ENCODE measurements at regions not wholly inside any gene's neighbourhood (a gene's known extent, or its start where the extent isn't known, plus 50 kb on each side); places are given as distances from the start of the nearest gene placed in this dataset.

DNA sequence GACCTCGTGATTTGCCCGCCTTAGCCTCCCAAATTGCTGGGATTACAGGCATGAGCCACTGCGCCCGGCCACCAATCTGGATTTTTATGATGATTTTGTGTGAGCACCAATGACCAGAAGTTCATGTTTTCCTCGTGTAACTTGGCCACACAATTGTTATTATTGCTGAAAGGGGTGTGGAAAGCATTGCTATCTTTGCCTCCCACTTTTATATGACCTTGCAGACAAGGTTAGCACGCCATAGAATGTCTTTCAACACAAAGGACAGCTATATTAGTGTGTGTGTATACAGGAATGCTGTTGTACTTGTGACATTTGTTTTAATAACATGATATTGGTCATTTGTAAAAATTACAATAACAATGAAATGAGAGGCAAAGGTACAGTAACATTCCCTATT, 155.0 kb upstream of the ERCC6L2 start:
- no peaks in the 10 kb centered on the region for H3K9me3 ChIP-seq
- H3K27me3 ChIP-seq, result no peaks in the 10 kb centered on the region
- peaks cover 0 to 6% (median 0%) of the 10 kb centered on the region in 4 donors for H3K4me1 ChIP-seq
- H3K27ac ChIP-seq, result no peak overlapping the region
- TF ChIP-seq EP300 (IDR thresholded peaks at IDR 0.05), result no peak
- TF ChIP-seq, protein P1, sequence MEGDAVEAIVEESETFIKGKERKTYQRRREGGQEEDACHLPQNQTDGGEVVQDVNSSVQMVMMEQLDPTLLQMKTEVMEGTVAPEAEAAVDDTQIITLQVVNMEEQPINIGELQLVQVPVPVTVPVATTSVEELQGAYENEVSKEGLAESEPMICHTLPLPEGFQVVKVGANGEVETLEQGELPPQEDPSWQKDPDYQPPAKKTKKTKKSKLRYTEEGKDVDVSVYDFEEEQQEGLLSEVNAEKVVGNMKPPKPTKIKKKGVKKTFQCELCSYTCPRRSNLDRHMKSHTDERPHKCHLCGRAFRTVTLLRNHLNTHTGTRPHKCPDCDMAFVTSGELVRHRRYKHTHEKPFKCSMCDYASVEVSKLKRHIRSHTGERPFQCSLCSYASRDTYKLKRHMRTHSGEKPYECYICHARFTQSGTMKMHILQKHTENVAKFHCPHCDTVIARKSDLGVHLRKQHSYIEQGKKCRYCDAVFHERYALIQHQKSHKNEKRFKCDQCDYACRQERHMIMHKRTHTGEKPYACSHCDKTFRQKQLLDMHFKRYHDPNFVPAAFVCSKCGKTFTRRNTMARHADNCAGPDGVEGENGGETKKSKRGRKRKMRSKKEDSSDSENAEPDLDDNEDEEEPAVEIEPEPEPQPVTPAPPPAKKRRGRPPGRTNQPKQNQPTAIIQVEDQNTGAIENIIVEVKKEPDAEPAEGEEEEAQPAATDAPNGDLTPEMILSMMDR (IDR thresholded peaks at IDR 0.05), result no peak
- no peak for TF ChIP-seq POLR2A (IDR thresholded peaks at IDR 0.05)
- no peak overlapping the region for H3K4me3 ChIP-seq
- no peaks in the 10 kb centered on the region for H3K36me3 ChIP-seq
- WGBS, 2 donors, result 77 to 81% methylated on average over 6 of the region's 6 CpGs
- DNase-seq (ENCODE audit: low spot score in 2 of 2), result no peak

DNA sequence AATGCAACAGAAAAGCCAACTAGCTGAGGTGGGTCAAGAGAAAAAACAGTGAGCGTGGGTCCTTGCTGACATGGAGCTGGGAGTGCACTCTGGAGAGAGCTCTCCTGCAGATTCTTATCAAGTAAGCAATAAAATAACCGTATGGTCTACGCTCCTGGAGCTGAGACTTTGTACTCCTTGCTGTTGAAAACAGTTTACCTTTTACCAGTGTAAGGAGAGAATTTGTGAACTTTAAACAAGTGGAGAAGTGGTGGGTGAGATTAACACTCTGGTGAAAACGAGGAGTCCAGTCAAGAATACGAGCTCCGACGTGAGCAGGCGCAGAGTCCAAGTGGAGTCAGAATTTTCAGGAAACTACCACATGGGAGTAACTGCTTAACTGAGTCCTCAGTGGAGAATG, 156.1 kb upstream of the ERCC6L2 start:
- no peak for DNase-seq (ENCODE audit: low spot score in 2 of 2)
- Histone ChIP-seq H3K4me3 (no peak overlapping the region), H3K4me1 (peaks cover 0 to 6% (median 0%) of the 10 kb centered on the region in 4 donors), H3K27me3 (no peaks in the 10 kb centered on the region), H3K36me3 (no peaks in the 10 kb centered on the region), H3K9me3 (peaks cover 0 to 8% (median 0%) of the 10 kb centered on the region in 4 donors), H3K27ac (no peak overlapping the region)
- TF ChIP-seq EP300 (IDR thresholded peaks at IDR 0.05), result no peak
- TF ChIP-seq POLR2A (IDR thresholded peaks at IDR 0.05), result no peak
- TF ChIP-seq, protein P1 (IDR thresholded peaks at IDR 0.05), result no peak
- WGBS, 2 donors, result 93% methylated on average over 8 of the region's 8 CpGs

GRCh38 chr9:95718263-95718662, 157.2 kb upstream of the ERCC6L2 start:
- H3K4me1 ChIP-seq, result peaks cover 0 to 6% (median 0%) of the 10 kb centered on the region in 4 donors
- DNase-seq (ENCODE audit: low spot score in 2 of 2), result no peak

DNA sequence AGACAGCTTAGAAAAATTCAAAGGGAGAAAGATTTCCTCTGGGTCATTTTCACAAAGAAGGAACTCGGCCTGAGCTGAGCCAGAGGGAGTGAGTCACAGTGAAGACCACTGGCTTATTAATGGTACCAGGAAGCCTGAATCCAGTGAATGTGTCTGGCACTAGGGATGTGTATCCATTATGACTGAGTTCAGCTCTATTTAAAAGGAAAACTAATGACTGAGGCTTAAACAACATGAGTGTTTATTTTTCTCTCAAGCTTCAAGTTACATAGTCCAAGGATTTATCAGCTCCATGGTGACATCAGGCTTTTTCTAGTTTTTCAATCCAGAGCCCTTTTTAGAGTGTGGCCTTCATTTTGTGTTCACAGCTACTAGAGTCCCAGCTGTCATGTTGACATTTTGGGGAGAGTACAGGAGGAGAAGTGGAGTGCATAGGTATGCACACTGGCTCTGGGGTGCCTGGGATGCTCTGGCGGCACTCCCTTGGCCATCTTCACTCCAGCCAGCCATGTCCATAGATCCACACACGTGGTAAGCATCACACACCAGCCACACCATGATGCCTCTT, 159.5 kb upstream of the ERCC6L2 start:
- Histone ChIP-seq H3K4me3 (no peak overlapping the region), H3K27me3 (no peaks in the 10 kb centered on the region), H3K36me3 (no peaks in the 10 kb centered on the region), H3K27ac (no peak overlapping the region), H3K9me3 (peaks cover 0 to 8% (median 0%) of the 10 kb centered on the region in 4 donors), H3K4me1 (no peaks in the 10 kb centered on the region)
- TF ChIP-seq EP300 (IDR thresholded peaks at IDR 0.05) (no peak), POLR2A (IDR thresholded peaks at IDR 0.05) (no peak)
- TF ChIP-seq, protein P1 (IDR thresholded peaks at IDR 0.05), result no peak
- WGBS, 2 donors, result 85 to 94% methylated on average over 3 of the region's 3 CpGs
- no peak for DNase-seq (ENCODE audit: low spot score in 2 of 2)

More at GRCh38 chr9:95718263-95718662, 157.2 kb upstream of the ERCC6L2 start:
- no peaks in the 10 kb centered on the region for H3K27me3 ChIP-seq
- TF ChIP-seq POLR2A (IDR thresholded peaks at IDR 0.05), result no peak
- no peak for TF ChIP-seq EP300 (IDR thresholded peaks at IDR 0.05)
- TF ChIP-seq, protein P1 (IDR thresholded peaks at IDR 0.05), result no peak
- H3K36me3 ChIP-seq, result no peaks in the 10 kb centered on the region
- no peak overlapping the region for H3K4me3 ChIP-seq
- peaks cover 0 to 8% (median 0%) of the 10 kb centered on the region in 4 donors for H3K9me3 ChIP-seq
- no peak overlapping the region for H3K27ac ChIP-seq

DNA sequence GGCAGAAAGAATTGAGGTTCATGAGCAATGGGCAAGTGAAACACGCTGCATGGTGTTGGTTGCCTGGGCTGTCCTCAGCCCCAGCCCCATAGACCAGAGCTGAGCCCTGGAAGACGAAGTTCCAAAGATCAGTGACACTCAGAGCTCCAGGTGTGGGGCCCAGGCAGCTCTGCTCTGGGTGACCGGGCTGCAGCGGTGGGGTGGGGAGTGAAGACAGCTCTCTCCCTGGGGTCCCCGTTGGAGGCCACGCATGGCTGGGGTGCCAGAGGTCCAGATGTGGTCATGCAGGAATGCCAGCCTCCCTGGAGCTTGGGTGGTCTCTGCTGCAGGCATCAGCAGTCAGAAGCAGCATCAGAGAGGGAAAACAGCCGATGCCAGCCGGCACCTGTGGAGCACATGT, 165.0 kb upstream of the ERCC6L2 start:
- Histone ChIP-seq H3K36me3 (no peaks in the 10 kb centered on the region), H3K4me3 (no peak overlapping the region), H3K27me3 (no peaks in the 10 kb centered on the region), H3K4me1 (peaks cover 0 to 4% (median 0%) of the 10 kb centered on the region in 4 donors), H3K27ac (no peak overlapping the region), H3K9me3 (peaks cover 0 to 8% (median 0%) of the 10 kb centered on the region in 4 donors)
- TF ChIP-seq EP300 (IDR thresholded peaks at IDR 0.05), result no peak
- TF ChIP-seq, protein P1 (IDR thresholded peaks at IDR 0.05), result no peak
- no peak for TF ChIP-seq POLR2A (IDR thresholded peaks at IDR 0.05)
- no peak for DNase-seq (ENCODE audit: low spot score in 2 of 2)
- WGBS, 2 donors, result 88 to 97% methylated on average over 8 of the region's 8 CpGs
